OCI-LY1 (cell line): ENCODE measurements at regions not wholly inside any gene's neighbourhood (a gene's known extent, or its start where the extent isn't known, plus 50 kb on each side); places are given as distances from the start of the nearest gene placed in this dataset.

Experiments
- EZH2 ChIP-seq: fragments of 200-600 bp; sonication (generic), shearing (Covaris generic); IDR thresholded peaks from 2 replicates; pipeline ENCODE4 v1.8.0; 2017; ENCODE audit warnings: borderline replicate concordance, mixed run types, mild to moderate bottlenecking, antibody characterized with exemption, low read length, moderate library complexity, mixed read lengths
- TF ChIP-seq, protein P1 (sequence below): fragments of 200-600 bp; sonication (generic), shearing (Covaris generic); IDR thresholded peaks from 2 replicates; pipeline ENCODE4 v1.5.1; 2017; ENCODE audit warnings: mild to moderate bottlenecking, antibody characterized with exemption, low read length, moderate library complexity, mixed read lengths

DNA sequence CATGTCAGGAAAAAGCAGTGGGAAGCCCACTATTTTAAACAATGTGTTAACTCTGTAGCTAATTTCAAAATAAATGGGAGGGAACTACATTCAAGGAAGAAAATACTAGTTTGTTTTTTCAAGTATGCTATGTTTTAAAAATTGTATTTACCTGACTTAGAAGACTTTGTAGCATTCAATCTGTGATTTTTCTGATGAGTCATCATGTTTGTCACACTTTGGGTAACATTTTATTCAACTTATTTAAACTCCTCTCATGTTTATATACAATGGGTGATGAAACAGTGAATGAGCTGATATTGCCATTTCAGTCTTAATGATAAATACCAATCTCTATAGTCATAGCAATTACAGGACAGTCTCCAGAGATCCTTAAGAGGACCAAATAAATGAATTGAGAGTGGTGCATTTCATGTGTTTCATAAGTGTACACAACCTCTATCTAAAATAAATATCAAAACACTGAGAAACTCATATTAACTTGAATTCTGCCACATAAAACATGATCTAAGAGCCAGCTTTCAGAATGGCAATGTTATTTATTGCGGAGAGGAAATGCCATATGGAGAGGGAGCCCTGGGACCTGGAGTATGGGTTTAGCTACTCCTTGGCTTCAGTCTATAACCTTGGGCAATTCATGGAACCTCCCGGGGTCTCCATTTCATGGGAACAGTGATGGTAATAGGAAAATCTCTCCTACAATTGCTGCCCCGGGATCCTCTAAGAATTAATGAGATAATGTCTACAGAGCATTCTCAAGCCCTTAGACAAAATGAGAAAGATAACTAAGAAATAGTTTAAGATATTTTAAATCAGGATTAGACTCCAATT lies 913.9 kb downstream of the TLE4 start:
- TF ChIP-seq, protein P1, sequence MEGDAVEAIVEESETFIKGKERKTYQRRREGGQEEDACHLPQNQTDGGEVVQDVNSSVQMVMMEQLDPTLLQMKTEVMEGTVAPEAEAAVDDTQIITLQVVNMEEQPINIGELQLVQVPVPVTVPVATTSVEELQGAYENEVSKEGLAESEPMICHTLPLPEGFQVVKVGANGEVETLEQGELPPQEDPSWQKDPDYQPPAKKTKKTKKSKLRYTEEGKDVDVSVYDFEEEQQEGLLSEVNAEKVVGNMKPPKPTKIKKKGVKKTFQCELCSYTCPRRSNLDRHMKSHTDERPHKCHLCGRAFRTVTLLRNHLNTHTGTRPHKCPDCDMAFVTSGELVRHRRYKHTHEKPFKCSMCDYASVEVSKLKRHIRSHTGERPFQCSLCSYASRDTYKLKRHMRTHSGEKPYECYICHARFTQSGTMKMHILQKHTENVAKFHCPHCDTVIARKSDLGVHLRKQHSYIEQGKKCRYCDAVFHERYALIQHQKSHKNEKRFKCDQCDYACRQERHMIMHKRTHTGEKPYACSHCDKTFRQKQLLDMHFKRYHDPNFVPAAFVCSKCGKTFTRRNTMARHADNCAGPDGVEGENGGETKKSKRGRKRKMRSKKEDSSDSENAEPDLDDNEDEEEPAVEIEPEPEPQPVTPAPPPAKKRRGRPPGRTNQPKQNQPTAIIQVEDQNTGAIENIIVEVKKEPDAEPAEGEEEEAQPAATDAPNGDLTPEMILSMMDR: no peak
- TF ChIP-seq EZH2: no peak
